HCT116 (cell line): ENCODE measurements at regions not wholly inside any gene's neighbourhood (a gene's known extent, or its start where the extent isn't known, plus 50 kb on each side); places are given as distances from the start of the nearest gene placed in this dataset.

Source experiments
- CTCF ChIP-seq, 3 experiments: fragments of 200-600 bp in 1 of 3; sonication (generic) in 1 of 3; IDR thresholded peaks in 2 of 3; conservative IDR thresholded peaks in 1 of 3; 2 replicates each; pipeline ENCODE4 v1.5.1; 2012 to 2017; ENCODE audit warnings: low read depth in 2 of 3, low read length in 2 of 3, antibody characterized with exemption in 1 of 3, borderline replicate concordance in 1 of 3, control low read depth in 1 of 3, mild to moderate bottlenecking in 1 of 3, mixed read lengths in 1 of 3, mixed run types in 1 of 3, moderate library complexity in 1 of 3; ENCODE audit not compliant: insufficient read depth in 1 of 3
- EZH2phosphoT487 ChIP-seq: fragments of 200-600 bp; IDR thresholded peaks from 2 replicates; pipeline ENCODE4 v1.6.1; 2018; ENCODE audit warnings: antibody characterized with exemption, borderline replicate concordance
- JUND ChIP-seq: IDR thresholded peaks from 2 replicates; pipeline ENCODE4 v1.6.1; 2012
- POLR2A ChIP-seq: IDR thresholded peaks from 2 replicates; pipeline ENCODE4 v1.7.0; 2011; ENCODE audit warnings: borderline replicate concordance; ENCODE audit not compliant: insufficient read depth, insufficient read length; ENCODE audit errors: extremely low read depth
- POLR2AphosphoS5 ChIP-seq: IDR thresholded peaks from 2 replicates; pipeline ENCODE4 v1.6.1; 2011; ENCODE audit warnings: mild to moderate bottlenecking, low read depth, low read length, moderate library complexity
- ZFX ChIP-seq: fragments of 450-650 bp; IDR thresholded peaks from 2 replicates; pipeline ENCODE4 v1.6.1; 2017
- ZNF274 ChIP-seq: fragments of 200-500 bp; sonication (Bioruptor generic); IDR thresholded peaks from 2 replicates; pipeline ENCODE4 v1.6.1; 2014; ENCODE audit warnings: mild to moderate bottlenecking, low read depth, low read length, inconsistent platforms

- TF ChIP-seq JUND (no peak), CTCF (IDR thresholded peaks at IDR 0.05 in 2 of 3, conservative IDR thresholded peaks at IDR 0.05 in 1 of 3; ENCODE audit: borderline replicate concordance in 1 of 3, insufficient read depth in 1 of 3, low read depth in 2 of 3, low read length in 2 of 3) (no peak), POLR2A (no peak), POLR2AphosphoS5 (no peak), ZFX (no peak), EZH2phosphoT487 (no peak), ZNF274 (no peak)
Measured at GRCh38 chr10:130763491-130763890, 548.0 kb downstream of the TCERG1L start.
